OCI-LY1 (cell line): ENCODE measurements at regions not wholly inside any gene's neighbourhood (a gene's known extent, or its start where the extent isn't known, plus 50 kb on each side); places are given as distances from the start of the nearest gene placed in this dataset.

ENCODE experiments used
- H2AFZ ChIP-seq: fragments of 200-600 bp; sonication (generic), shearing (Covaris generic); 2 replicates; pipeline ENCODE4 v1.6.0; 2014; ENCODE audit warnings: antibody characterized with exemption, mild to moderate bottlenecking, low read length
- H3F3A ChIP-seq: fragments of 200-600 bp; sonication (generic), shearing (Covaris generic); 2 replicates; pipeline ENCODE4 v1.6.0; 2014; ENCODE audit warnings: mild to moderate bottlenecking, antibody characterized with exemption, low read length, moderate library complexity; ENCODE audit not compliant: insufficient read depth
- H3K27ac ChIP-seq: fragments of 200-600 bp; sonication (generic); 2 replicates; pipeline ENCODE4 v1.5.1; 2014; ENCODE audit warnings: low read length, mixed run types, mild to moderate bottlenecking, low read depth; ENCODE audit not compliant: poor library complexity, severe bottlenecking
- H3K27me3 ChIP-seq: fragments of 200-600 bp; sonication (generic); 2 replicates; pipeline ENCODE4 v1.6.0; 2014; ENCODE audit warnings: antibody characterized with exemption, mild to moderate bottlenecking, low read length, moderate library complexity; ENCODE audit not compliant: insufficient read depth
- H3K36me3 ChIP-seq: fragments of 200-600 bp; sonication (generic); 2 replicates; pipeline ENCODE4 v1.6.1; 2014; ENCODE audit warnings: mild to moderate bottlenecking, antibody characterized with exemption, low read length, moderate library complexity, mixed read lengths; ENCODE audit not compliant: insufficient read depth
- H3K4me1 ChIP-seq: fragments of 200-600 bp; sonication (generic); 2 replicates; pipeline ENCODE4 v1.5.1; 2014; ENCODE audit warnings: mild to moderate bottlenecking, low read length, moderate library complexity; ENCODE audit not compliant: insufficient read depth, severe bottlenecking
- H3K4me2 ChIP-seq: fragments of 200-600 bp; sonication (generic), shearing (Covaris generic); 2 replicates; pipeline ENCODE4 v1.6.1; 2014; ENCODE audit warnings: low read length
- H3K4me3 ChIP-seq: fragments of 200-600 bp; sonication (generic); 2 replicates; pipeline ENCODE4 v1.5.1; 2014; ENCODE audit warnings: low read length, low read depth, mild to moderate bottlenecking, mixed read lengths; ENCODE audit not compliant: poor library complexity, severe bottlenecking
- H3K79me2 ChIP-seq: fragments of 200-600 bp; shearing (Covaris generic); 2 replicates; pipeline ENCODE4 v1.6.1; 2016; ENCODE audit warnings: mixed run types, low read length, mixed read lengths; ENCODE audit not compliant: insufficient read depth
- H3K9ac ChIP-seq: fragments of 200-600 bp; sonication (generic), shearing (Covaris generic); 2 replicates; pipeline ENCODE4 v1.6.1; 2014; ENCODE audit warnings: mild to moderate bottlenecking, low read length, mixed read lengths
- H3K9me2 ChIP-seq: fragments of 200-600 bp; sonication (generic), shearing (Covaris generic); 2 replicates; pipeline ENCODE4 v1.6.1; 2014; ENCODE audit warnings: low read depth, mild to moderate bottlenecking, low read length, mixed read lengths
- H3K9me3 ChIP-seq: fragments of 200-600 bp; shearing (Covaris generic); 2 replicates; pipeline ENCODE4 v1.6.1; 2014; ENCODE audit warnings: low read length, mixed read lengths
- H4K20me1 ChIP-seq: fragments of 200-600 bp; sonication (generic), shearing (Covaris generic); 2 replicates; pipeline ENCODE4 v1.6.0; 2016; ENCODE audit warnings: mild to moderate bottlenecking, low read length; ENCODE audit not compliant: insufficient read depth
- EZH2 ChIP-seq: fragments of 200-600 bp; sonication (generic), shearing (Covaris generic); IDR thresholded peaks from 2 replicates; pipeline ENCODE4 v1.8.0; 2017; ENCODE audit warnings: borderline replicate concordance, mixed run types, mild to moderate bottlenecking, antibody characterized with exemption, low read length, moderate library complexity, mixed read lengths
- TF ChIP-seq, protein P1 (sequence below): fragments of 200-600 bp; sonication (generic), shearing (Covaris generic); IDR thresholded peaks from 2 replicates; pipeline ENCODE4 v1.5.1; 2017; ENCODE audit warnings: mild to moderate bottlenecking, antibody characterized with exemption, low read length, moderate library complexity, mixed read lengths

DNA sequence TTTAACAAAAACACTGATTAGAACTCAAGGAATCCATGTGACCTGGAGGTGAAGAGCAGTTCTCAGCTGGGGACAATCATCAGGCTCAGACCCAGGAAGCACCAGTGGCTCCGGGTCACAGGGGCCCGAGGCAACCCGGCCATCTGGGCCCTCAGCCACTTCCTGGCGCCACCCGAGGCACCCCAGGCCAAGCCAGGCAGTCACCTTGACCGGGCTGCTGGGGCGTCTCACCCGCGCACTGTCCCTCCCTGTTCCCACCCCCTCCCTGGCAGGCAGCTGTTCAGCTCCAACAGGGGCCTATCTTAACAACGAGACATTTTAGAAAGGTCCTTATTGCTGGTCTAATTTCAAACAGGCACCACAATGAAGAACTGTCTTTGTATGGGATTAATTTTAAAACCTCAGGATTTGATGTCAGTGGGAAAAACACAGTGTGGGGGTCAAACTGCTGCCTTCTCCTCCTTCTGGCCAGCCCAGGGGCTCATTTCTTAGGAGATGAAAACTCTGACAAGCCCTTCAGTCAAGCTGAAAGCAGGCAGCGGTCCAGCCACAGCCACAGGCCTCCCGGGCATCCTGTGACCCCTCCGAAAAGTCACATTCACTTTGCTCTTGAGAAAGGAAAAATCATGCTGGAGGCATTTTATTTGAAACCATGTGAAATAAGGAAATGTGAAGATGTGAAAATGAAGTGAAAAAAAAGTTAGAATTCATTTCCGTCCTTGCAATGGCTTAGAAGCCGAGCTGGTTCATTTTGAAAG is 83.3 kb downstream of the KCTD15 start:
- H3K4me3 ChIP-seq: no peak overlapping the region
- H3K27ac ChIP-seq: no peak overlapping the region
- H3K9me2 ChIP-seq: no peaks in the 10 kb centered on the region
- no peak overlapping the region for H2AFZ ChIP-seq
- no peaks in the 10 kb centered on the region for H3K4me1 ChIP-seq
- no peaks in the 10 kb centered on the region for H3K9me3 ChIP-seq
- no peaks in the 10 kb centered on the region for H3K36me3 ChIP-seq
- TF ChIP-seq, protein P1, sequence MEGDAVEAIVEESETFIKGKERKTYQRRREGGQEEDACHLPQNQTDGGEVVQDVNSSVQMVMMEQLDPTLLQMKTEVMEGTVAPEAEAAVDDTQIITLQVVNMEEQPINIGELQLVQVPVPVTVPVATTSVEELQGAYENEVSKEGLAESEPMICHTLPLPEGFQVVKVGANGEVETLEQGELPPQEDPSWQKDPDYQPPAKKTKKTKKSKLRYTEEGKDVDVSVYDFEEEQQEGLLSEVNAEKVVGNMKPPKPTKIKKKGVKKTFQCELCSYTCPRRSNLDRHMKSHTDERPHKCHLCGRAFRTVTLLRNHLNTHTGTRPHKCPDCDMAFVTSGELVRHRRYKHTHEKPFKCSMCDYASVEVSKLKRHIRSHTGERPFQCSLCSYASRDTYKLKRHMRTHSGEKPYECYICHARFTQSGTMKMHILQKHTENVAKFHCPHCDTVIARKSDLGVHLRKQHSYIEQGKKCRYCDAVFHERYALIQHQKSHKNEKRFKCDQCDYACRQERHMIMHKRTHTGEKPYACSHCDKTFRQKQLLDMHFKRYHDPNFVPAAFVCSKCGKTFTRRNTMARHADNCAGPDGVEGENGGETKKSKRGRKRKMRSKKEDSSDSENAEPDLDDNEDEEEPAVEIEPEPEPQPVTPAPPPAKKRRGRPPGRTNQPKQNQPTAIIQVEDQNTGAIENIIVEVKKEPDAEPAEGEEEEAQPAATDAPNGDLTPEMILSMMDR: no peak
- no peak for TF ChIP-seq EZH2
- H4K20me1 ChIP-seq: no peaks in the 10 kb centered on the region
- no peaks in the 10 kb centered on the region for H3F3A ChIP-seq
- no peaks in the 10 kb centered on the region for H3K79me2 ChIP-seq
- H3K4me2 ChIP-seq: no peak overlapping the region
- no peak overlapping the region for H3K9ac ChIP-seq
- no peaks in the 10 kb centered on the region; the same call in 1 of the 2 replicates for H3K27me3 ChIP-seq

DNA sequence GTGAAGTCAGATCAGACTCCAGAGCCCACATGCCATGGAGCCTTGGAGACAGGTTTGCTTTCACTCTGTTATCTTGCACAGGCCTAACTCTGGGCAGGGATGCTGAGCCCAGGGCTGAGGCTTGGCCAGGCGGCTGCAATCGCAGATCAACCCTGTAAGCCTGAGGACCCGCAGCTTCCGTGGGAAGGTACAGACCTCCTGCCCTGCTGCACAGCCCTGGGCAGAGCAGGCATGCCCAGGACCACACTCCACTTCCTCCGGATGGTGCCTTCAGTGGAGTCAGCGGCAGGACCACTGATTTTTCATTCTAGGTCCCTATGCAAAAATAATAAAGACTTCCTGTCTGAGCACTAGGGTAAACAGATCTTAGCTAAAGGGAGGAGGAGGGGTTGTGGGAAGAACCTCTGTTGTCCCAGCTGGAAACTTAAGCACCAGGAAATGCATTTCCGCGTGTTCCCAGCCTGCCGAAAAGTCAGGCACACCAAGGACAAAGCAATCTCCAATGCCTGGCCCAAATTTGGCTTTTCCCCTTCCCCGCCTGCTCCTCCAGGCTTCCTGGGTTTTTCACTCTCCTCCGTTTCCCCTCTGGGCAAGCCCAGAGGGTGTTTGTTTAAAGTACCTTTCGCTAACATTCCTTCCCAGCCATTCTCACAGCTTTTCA is 87.3 kb downstream of the KCTD15 start:
- no peak overlapping the region for H2AFZ ChIP-seq
- no peaks in the 10 kb centered on the region for H3K9me2 ChIP-seq
- H3F3A ChIP-seq: no peaks in the 10 kb centered on the region
- no peaks in the 10 kb centered on the region for H3K79me2 ChIP-seq
- H3K4me3 ChIP-seq: no peak overlapping the region
- no peaks in the 10 kb centered on the region; the same call in 1 of the 2 replicates for H3K27me3 ChIP-seq
- H3K4me1 ChIP-seq: no peaks in the 10 kb centered on the region
- TF ChIP-seq EZH2: no peak
- TF ChIP-seq, protein P1: no peak
- H3K9me3 ChIP-seq: no peaks in the 10 kb centered on the region
- no peak overlapping the region for H3K9ac ChIP-seq
- H3K27ac ChIP-seq: no peak overlapping the region
- no peaks in the 10 kb centered on the region for H3K36me3 ChIP-seq
- no peak overlapping the region for H3K4me2 ChIP-seq
- H4K20me1 ChIP-seq: no peaks in the 10 kb centered on the region

DNA sequence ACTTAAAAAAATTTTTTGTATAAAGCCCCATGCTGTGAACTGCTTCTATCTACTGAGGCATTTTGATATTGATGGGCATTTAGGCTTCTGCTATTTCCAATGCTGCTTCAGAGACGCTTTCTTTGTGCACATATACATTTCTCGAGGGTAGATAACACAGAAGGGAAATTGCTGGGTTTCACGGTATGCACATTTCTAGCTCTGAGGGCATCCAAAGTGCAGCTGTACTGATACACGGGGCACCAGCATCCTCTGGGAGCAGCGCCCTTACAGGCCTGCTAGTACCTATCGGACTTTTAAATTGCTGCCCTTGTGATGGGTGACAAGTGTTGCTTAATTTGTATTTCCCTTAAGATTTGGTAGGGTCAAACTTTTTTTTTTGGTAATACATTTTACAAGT is 88.6 kb downstream of the KCTD15 start:
- Histone ChIP-seq H3K4me2 (no peak overlapping the region), H3K36me3 (no peaks in the 10 kb centered on the region), H3K27ac (no peak overlapping the region), H3K27me3 (no peaks in the 10 kb centered on the region), H3K9ac (no peak overlapping the region), H3F3A (no peaks in the 10 kb centered on the region), H2AFZ (no peak overlapping the region), H3K4me3 (no peak overlapping the region), H3K9me3 (no peaks in the 10 kb centered on the region), H3K79me2 (no peaks in the 10 kb centered on the region), H4K20me1 (no peaks in the 10 kb centered on the region), H3K4me1 (no peaks in the 10 kb centered on the region), H3K9me2 (no peaks in the 10 kb centered on the region)
- TF ChIP-seq EZH2: no peak
- TF ChIP-seq, protein P1: no peak
